Body of pancreas (tissue), 4 donors: ENCODE measurements at regions not wholly inside any gene's neighbourhood (a gene's known extent, or its start where the extent isn't known, plus 50 kb on each side); places are given as distances from the start of the nearest gene placed in this dataset.
"Not testable (repeated sequence)": the region's sequence is repeated elsewhere in the genome, so short reads cannot be mapped to it uniquely, and the experiment has no call there.

Source experiments
- ATAC-seq: fragments of 150-250 bp; one replicate; pipeline ENCODE4 v1.9.1; 2016
- DNase-seq, 4 donors: peaks; one replicate each; pipeline ENCODE4 v3.0.0-alpha.2; 2019
- H3K27ac ChIP-seq, 4 donors: fragments of 200-600 bp; sonication (generic); 1 replicate in 3 of 4; 2 replicates in 1 of 4; pipeline versions ENCODE4 v1.5.1 to v1.6.1; 2016 to 2019; ENCODE audit warnings: mild to moderate bottlenecking in 1 of 4, mixed read lengths in 1 of 4, moderate library complexity in 1 of 4
- H3K27me3 ChIP-seq, 2 donors: fragments of 200-600 bp; sonication (generic); one replicate each; pipeline ENCODE4 v1.6.0; 2016; ENCODE audit warnings: mild to moderate bottlenecking in 1 of 2
- H3K36me3 ChIP-seq, 2 donors: fragments of 200-600 bp; sonication (generic); replicated peaks in 1 of 2; 2 replicates each; pipeline ENCODE4 v1.5.1; 2016; ENCODE audit warnings: low read depth in 2 of 2; ENCODE audit not compliant: insufficient read depth in 1 of 2
- H3K4me1 ChIP-seq: fragments of 200-600 bp; sonication (generic); one replicate; pipeline ENCODE4 v1.6.0; 2016
- H3K4me3 ChIP-seq, 2 donors: fragments of 200-600 bp; sonication (generic); 1 replicate in 1 of 2; 2 replicates in 1 of 2; pipeline ENCODE4 v1.5.1; 2016 to 2019
- H3K9me3 ChIP-seq, 3 donors: fragments of 200-600 bp; sonication (generic); 1 replicate in 2 of 3; 2 replicates in 1 of 3; pipeline ENCODE4 v1.5.1; 2016
- CTCF ChIP-seq, 7 experiments: fragments of 450-650 bp in 4 of 7; fragments of 200-600 bp in 3 of 7; sonication (generic) in 3 of 7; IDR thresholded peaks; one replicate each; pipeline ENCODE4 v1.5.1; 2016 to 2019; ENCODE audit warnings: antibody characterized with exemption in 7 of 7
- POLR2A ChIP-seq, 3 donors: fragments of 450-650 bp; IDR thresholded peaks; one replicate each; pipeline ENCODE4 v1.6.1; 2016; ENCODE audit warnings: antibody characterized with exemption in 3 of 3, mild to moderate bottlenecking in 2 of 3
- WGBS, 2 donors: methylation state at CpG; one replicate each; pipeline ENCODE4 v1.1.5; 2017; 5-methylcytosine and 5-hydroxymethylcytosine counted together
- intact Hi-C: fragments of 100-400 bp; cut with DNase I; formaldehyde crosslinking; loops from one replicate; pipeline ENCODE4 v1.15.1; 2023

GRCh38 chr14:56059054-56059453 is 59.2 kb upstream of the PELI2 start:
- H3K36me3 ChIP-seq, result no peaks in the 10 kb centered on the region
- no peak overlapping the region for H3K27ac ChIP-seq
- ATAC-seq, result no peak
- DNase-seq, result no peak
- 73 to 89% methylated on average over 1 to 4 of the region's 4 CpGs for WGBS, 2 donors
- no peaks in the 10 kb centered on the region for H3K9me3 ChIP-seq
- intact Hi-C loops, result no loop called here
- no peaks in the 10 kb centered on the region for H3K27me3 ChIP-seq
- no peak for TF ChIP-seq CTCF (IDR thresholded peaks at IDR 0.05)
- TF ChIP-seq POLR2A (IDR thresholded peaks at IDR 0.05), result no peak
- no peak overlapping the region for H3K4me3 ChIP-seq
- no peaks in the 10 kb centered on the region for H3K4me1 ChIP-seq

- Histone ChIP-seq H3K27ac (no peak overlapping the region), H3K9me3 (no peaks in the 10 kb centered on the region), H3K4me3 (no peak overlapping the region), H3K4me1 (no peaks in the 10 kb centered on the region), H3K27me3 (no peaks in the 10 kb centered on the region), H3K36me3 (no peaks in the 10 kb centered on the region)
- intact Hi-C loops, result no loop called here
- TF ChIP-seq CTCF (IDR thresholded peaks at IDR 0.05) (no peak), POLR2A (IDR thresholded peaks at IDR 0.05) (no peak)
- DNase-seq, result no peak
- no peak for ATAC-seq
- WGBS, 2 donors, result 53 to 73% methylated on average over 4 of the region's 4 CpGs
Measured at GRCh38 chr14:56061051-56061450, 57.2 kb upstream of the PELI2 start.

- Histone ChIP-seq H3K27me3 (no peaks in the 10 kb centered on the region), H3K27ac (no peak overlapping the region), H3K36me3 (no peaks in the 10 kb centered on the region), H3K4me1 (no peaks in the 10 kb centered on the region), H3K9me3 (no peaks in the 10 kb centered on the region), H3K4me3 (no peak overlapping the region)
- no peak for TF ChIP-seq CTCF (IDR thresholded peaks at IDR 0.05)
- no peak for TF ChIP-seq POLR2A (IDR thresholded peaks at IDR 0.05)
- WGBS, 2 donors, result 68 to 83% methylated on average over 4 of the region's 4 CpGs
- ATAC-seq (no peak), DNase-seq (no peak)
- intact Hi-C loops, result no loop called here
Measured at GRCh38 chr14:56063131-56063530, 55.1 kb upstream of the PELI2 start.

GRCh38 chr14:56064513-56064912 is 53.7 kb upstream of the PELI2 start:
- no peak for ATAC-seq
- 89 to 90% methylated on average over 5 of the region's 5 CpGs for WGBS, 2 donors

GRCh38 chr14:56065199-56065598 is 53.0 kb upstream of the PELI2 start:
- WGBS, 2 donors, result 93 to 98% methylated on average over 4 of the region's 4 CpGs
- H3K27ac ChIP-seq, H3K36me3 ChIP-seq, H3K4me3 ChIP-seq, H3K9me3 ChIP-seq, H3K4me1 ChIP-seq, ATAC-seq, intact Hi-C loops, DNase-seq, H3K27me3 ChIP-seq: not testable (repeated sequence)

More at GRCh38 chr14:56064513-56064912, 53.7 kb upstream of the PELI2 start:
- Histone ChIP-seq H3K27ac (no peak overlapping the region), H3K27me3 (no peaks in the 10 kb centered on the region), H3K9me3 (no peaks in the 10 kb centered on the region), H3K4me3 (no peak overlapping the region), H3K4me1 (no peaks in the 10 kb centered on the region), H3K36me3 (no peaks in the 10 kb centered on the region)
- TF ChIP-seq POLR2A (IDR thresholded peaks at IDR 0.05) (no peak), CTCF (IDR thresholded peaks at IDR 0.05) (no peak)
- intact Hi-C loops, result no loop called here
- no peak for DNase-seq
